Keratinocyte (primary cell): ENCODE measurements at regions not wholly inside any gene's neighbourhood (a gene's known extent, or its start where the extent isn't known, plus 50 kb on each side); places are given as distances from the start of the nearest gene placed in this dataset.

Experiments used
- DNase-seq: peaks from one replicate; pipeline ENCODE4 v3.0.0-alpha.2; 2011; ENCODE audit warnings: low read depth, missing footprints, low spot score
- FAIRE-seq: peaks from 2 replicates; lab custom pipeline; 2011; peaks lifted over from hg19 to GRCh38; lab: Jason Lieb, UNC
- H2AFZ ChIP-seq: 2 replicates; pipeline ENCODE4 v1.6.0; 2012; ENCODE audit warnings: low read length, control low read depth, inconsistent platforms; ENCODE audit not compliant: control insufficient read depth
- H3K27ac ChIP-seq: 2 replicates; pipeline ENCODE4 v1.5.1; 2011; ENCODE audit warnings: low read length; ENCODE audit not compliant: control insufficient read depth, insufficient read depth
- H3K27me3 ChIP-seq: 3 replicates; pipeline ENCODE4 v1.6.0; 2011; ENCODE audit warnings: low read length; ENCODE audit not compliant: control insufficient read depth, insufficient read depth; ENCODE audit errors: extremely low read depth
- H3K36me3 ChIP-seq, 2 experiments: 2 replicates in 1 of 2; 3 replicates in 1 of 2; pipeline ENCODE4 v1.5.1; 2011; ENCODE audit warnings: low read length in 2 of 2, mild to moderate bottlenecking in 1 of 2; ENCODE audit not compliant: control insufficient read depth in 2 of 2, insufficient read depth in 2 of 2; ENCODE audit errors: extremely low read depth in 1 of 2
- H3K4me1 ChIP-seq: 3 replicates; pipeline ENCODE4 v1.5.1; 2011; ENCODE audit warnings: low read length; ENCODE audit not compliant: control insufficient read depth, insufficient read depth; ENCODE audit errors: extremely low read depth
- H3K4me2 ChIP-seq: 3 replicates; pipeline ENCODE4 v1.6.0; 2011; ENCODE audit warnings: low read depth, low read length; ENCODE audit not compliant: control insufficient read depth, insufficient read depth; ENCODE audit errors: extremely low read depth
- H3K4me3 ChIP-seq, 3 experiments: fragments of 200-600 bp in 1 of 3; sonication (generic) in 1 of 3; 2 replicates in 2 of 3; 3 replicates in 1 of 3; pipeline ENCODE4 v1.5.1; 2011 to 2016; ENCODE audit warnings: low read length in 3 of 3, mild to moderate bottlenecking in 3 of 3, control low read depth in 2 of 3, inconsistent platforms in 1 of 3, low read depth in 1 of 3, mixed read lengths in 1 of 3, mixed run types in 1 of 3, moderate library complexity in 1 of 3; ENCODE audit not compliant: control insufficient read depth in 2 of 3, insufficient read depth in 2 of 3; ENCODE audit errors: extremely low read depth in 1 of 3
- H3K79me2 ChIP-seq: 2 replicates; pipeline ENCODE4 v1.6.0; 2012; ENCODE audit warnings: low read length; ENCODE audit not compliant: control insufficient read depth, insufficient read depth
- H3K9ac ChIP-seq: 3 replicates; pipeline ENCODE4 v1.6.0; 2011; ENCODE audit warnings: low read length; ENCODE audit not compliant: control insufficient read depth, insufficient read depth; ENCODE audit errors: extremely low read depth
- H3K9me1 ChIP-seq: 3 replicates; pipeline ENCODE4 v1.6.0; 2011; ENCODE audit warnings: low read length; ENCODE audit not compliant: control insufficient read depth, insufficient read depth; ENCODE audit errors: extremely low read depth
- H3K9me3 ChIP-seq: 2 replicates; pipeline ENCODE4 v1.5.1; 2012; ENCODE audit warnings: low read depth, low read length; ENCODE audit not compliant: control insufficient read depth
- H4K20me1 ChIP-seq: 3 replicates; pipeline ENCODE4 v1.6.0; 2011; ENCODE audit warnings: low read length; ENCODE audit not compliant: control insufficient read depth, insufficient read depth; ENCODE audit errors: extremely low read depth
- EZH2 ChIP-seq: IDR thresholded peaks from one replicate; pipeline ENCODE4 v1.6.1; 2012; ENCODE audit warnings: inconsistent platforms, mild to moderate bottlenecking, low read length, moderate library complexity
- dilution Hi-C: fragments of 300-500 bp; cut with MboI; formaldehyde crosslinking; loops from one replicate; pipeline ENCODE4 v1.7.0; 2020; ENCODE audit warnings: low sequenced_read_pairs; ENCODE audit not compliant: extremely low pct_ligation_motif_present
- TF ChIP-seq, protein P1 (sequence below), 3 experiments: IDR thresholded peaks in 1 of 3; conservative IDR thresholded peaks in 1 of 3; optimal IDR thresholded peaks in 1 of 3; 2 replicates in 2 of 3; 3 replicates in 1 of 3; pipeline versions ENCODE3 to v1.5.1; 2011; ENCODE audit warnings: low read length in 3 of 3, mild to moderate bottlenecking in 3 of 3, moderate library complexity in 2 of 3, control low read depth in 1 of 3, inconsistent platforms in 1 of 3; ENCODE audit not compliant: insufficient read depth in 2 of 3; ENCODE audit errors: extremely low read depth in 1 of 3

DNA sequence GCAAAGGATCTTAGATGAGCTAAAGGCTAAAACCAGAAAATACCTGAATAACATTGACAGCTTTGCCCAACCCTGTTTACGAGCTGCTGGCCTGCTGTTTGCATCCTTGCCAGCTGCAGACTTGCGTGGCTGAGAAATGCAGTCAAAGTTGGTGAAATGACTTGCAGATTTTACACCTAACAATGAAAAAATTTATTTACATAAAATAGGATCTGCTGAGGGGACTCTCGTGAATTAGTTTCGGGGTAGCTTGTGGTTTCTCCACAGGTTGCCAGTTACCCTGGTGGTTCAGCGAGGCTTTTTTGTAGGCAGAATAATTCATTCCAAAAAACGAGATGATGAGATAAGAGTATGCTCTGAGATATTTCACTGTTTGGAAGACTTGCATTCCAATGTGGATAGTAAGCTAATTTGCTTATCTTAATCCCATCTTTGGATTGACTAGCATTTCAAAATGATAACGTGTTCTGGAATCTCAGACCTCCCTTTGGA is 65.7 kb upstream of the FANCC start:
- DNase-seq: peak; percentile 52
- H3K27me3 ChIP-seq: no peaks in the 10 kb centered on the region

DNA sequence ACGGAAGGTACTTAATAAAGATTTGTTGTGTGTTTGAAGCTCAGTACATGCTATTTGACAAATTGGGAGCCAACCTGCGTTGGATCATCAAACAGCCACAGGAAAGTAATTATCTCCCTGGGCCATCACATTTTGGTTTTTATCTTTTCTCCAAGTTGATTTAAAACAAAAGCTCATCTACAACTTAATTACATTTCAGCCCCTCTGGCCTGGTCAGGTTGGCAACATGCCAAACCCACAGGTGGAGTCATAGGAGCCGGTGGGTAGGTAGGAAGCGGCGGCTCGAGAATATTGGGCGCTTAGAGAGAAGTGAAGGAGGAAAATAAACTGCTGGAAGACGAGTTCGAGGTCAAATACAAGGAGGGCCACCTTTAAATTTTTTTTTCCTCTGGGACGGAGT is 64.9 kb upstream of the FANCC start:
- FAIRE-seq (no peak), DNase-seq (no peak)
- H3K79me2 ChIP-seq: no peaks in the 10 kb centered on the region
- H3K9me1 ChIP-seq: no peaks in the 10 kb centered on the region
- peak overlapping the region; percentile 12 for H3K27ac ChIP-seq
- H3K4me1 ChIP-seq: peaks cover 23% of the 10 kb centered on the region
- H2AFZ ChIP-seq: no peak overlapping the region
- H4K20me1 ChIP-seq: no peaks in the 10 kb centered on the region
- H3K9ac ChIP-seq: peak overlapping the region; percentile 13
- peak overlapping the region; percentile 39 for H3K4me2 ChIP-seq
- H3K27me3 ChIP-seq: no peaks in the 10 kb centered on the region
- H3K9me3 ChIP-seq: no peaks in the 10 kb centered on the region
- H3K36me3 ChIP-seq: no peaks in the 10 kb centered on the region
- dilution Hi-C loops: no loop called here
- H3K4me3 ChIP-seq: no peak overlapping the region
- TF ChIP-seq, protein P1, sequence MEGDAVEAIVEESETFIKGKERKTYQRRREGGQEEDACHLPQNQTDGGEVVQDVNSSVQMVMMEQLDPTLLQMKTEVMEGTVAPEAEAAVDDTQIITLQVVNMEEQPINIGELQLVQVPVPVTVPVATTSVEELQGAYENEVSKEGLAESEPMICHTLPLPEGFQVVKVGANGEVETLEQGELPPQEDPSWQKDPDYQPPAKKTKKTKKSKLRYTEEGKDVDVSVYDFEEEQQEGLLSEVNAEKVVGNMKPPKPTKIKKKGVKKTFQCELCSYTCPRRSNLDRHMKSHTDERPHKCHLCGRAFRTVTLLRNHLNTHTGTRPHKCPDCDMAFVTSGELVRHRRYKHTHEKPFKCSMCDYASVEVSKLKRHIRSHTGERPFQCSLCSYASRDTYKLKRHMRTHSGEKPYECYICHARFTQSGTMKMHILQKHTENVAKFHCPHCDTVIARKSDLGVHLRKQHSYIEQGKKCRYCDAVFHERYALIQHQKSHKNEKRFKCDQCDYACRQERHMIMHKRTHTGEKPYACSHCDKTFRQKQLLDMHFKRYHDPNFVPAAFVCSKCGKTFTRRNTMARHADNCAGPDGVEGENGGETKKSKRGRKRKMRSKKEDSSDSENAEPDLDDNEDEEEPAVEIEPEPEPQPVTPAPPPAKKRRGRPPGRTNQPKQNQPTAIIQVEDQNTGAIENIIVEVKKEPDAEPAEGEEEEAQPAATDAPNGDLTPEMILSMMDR (optimal IDR thresholded peaks at IDR 0.05 in 1 of 3, IDR thresholded peaks at IDR 0.05 in 1 of 3, conservative IDR thresholded peaks at IDR 0.05 in 1 of 3; ENCODE audit: extremely low read depth in 1 of 3, insufficient read depth in 2 of 3, low read length in 3 of 3): no peak
- no peak for TF ChIP-seq EZH2

More for the DNA sequence above, 65.7 kb upstream of the FANCC start:
- Histone ChIP-seq H3K4me3 (peak overlapping the region in 2 of 3 experiments; percentile 28 to 44), H3K9me3 (no peaks in the 10 kb centered on the region), H3K9ac (peak overlapping the region; percentile 16), H3K4me1 (peaks cover 23% of the 10 kb centered on the region), H3K27ac (peak overlapping the region; percentile 63), H3K9me1 (no peaks in the 10 kb centered on the region), H3K79me2 (no peaks in the 10 kb centered on the region), H3K4me2 (peak overlapping the region; percentile 71), H3K36me3 (no peaks in the 10 kb centered on the region), H2AFZ (no peak overlapping the region), H4K20me1 (no peaks in the 10 kb centered on the region)
- FAIRE-seq: peak; percentile 69
- TF ChIP-seq, protein P1 (optimal IDR thresholded peaks at IDR 0.05 in 1 of 3, IDR thresholded peaks at IDR 0.05 in 1 of 3, conservative IDR thresholded peaks at IDR 0.05 in 1 of 3; ENCODE audit: extremely low read depth in 1 of 3, insufficient read depth in 2 of 3, low read length in 3 of 3): no peak
- no peak for TF ChIP-seq EZH2
- dilution Hi-C loops: no loop called here
